GM21576 (cell line): ENCODE measurements at regions not wholly inside any gene's neighbourhood (a gene's known extent, or its start where the extent isn't known, plus 50 kb on each side); places are given as distances from the start of the nearest gene placed in this dataset.

Source experiments
- ATAC-seq: cut with Tn5 transposase; IDR thresholded peaks from one replicate; pipeline ENCODE4 v1.9.1; 2021; ENCODE audit warnings: mild to moderate bottlenecking, moderate library complexity; ENCODE audit not compliant: unreplicated experiment

DNA sequence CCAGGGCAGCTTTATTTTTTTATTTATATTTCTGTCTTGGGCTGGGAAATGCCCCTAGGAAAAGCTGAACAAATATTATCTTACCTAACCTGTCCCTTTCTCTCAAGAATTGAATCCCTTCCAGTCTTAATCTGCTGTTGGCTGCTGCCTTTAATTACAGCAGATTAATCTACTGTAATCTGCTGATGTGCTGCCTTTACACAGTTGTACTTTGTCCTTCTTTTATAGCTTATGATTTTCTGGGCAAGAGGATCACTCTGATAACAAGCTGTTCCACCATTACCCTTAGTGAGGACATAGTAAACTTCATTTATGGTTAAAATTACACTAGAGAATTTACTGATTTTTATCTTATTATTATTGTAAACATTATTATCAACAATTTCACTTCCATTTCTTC, 234.5 kb upstream of the MAN1A1 start:
- no peak for ATAC-seq

DNA sequence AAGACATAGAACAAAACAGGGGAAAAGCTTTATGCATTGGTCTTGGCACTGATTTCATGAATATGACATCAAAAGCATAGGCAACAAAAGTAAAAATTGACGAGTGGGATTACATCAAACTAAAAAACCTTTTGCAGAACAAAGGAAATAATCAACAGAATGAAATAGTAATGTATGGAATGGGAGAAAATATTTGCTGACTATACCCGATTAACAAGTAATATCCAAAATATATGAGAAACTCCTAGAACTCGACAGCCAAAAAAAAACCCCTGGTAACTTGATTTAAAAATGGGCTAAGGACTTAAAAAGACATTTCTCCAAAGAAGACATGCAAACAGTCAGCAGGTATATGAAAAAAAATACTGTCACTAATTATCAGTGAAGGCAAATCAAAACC, 231.7 kb upstream of the MAN1A1 start:
- ATAC-seq = no peak

DNA sequence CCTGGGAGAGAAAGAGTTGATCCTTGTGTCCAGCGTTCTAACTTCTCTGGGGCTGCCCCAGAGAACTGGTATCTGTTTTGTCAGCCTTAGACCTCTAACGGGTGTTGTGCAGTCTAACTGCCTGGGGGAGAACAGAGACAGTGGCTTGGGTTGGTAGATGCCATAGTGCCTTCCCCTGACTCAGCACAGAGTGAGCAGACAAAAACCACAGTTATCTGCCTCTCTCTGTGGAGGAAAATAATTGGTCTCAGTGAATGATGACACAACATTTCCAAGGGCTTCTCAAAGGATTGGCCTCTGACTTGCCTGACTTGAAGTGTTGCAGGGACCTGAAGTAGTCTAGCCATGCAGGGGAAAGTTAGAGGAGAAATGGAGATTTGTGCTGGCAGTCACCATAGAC, 226.2 kb upstream of the MAN1A1 start:
- no peak for ATAC-seq

DNA sequence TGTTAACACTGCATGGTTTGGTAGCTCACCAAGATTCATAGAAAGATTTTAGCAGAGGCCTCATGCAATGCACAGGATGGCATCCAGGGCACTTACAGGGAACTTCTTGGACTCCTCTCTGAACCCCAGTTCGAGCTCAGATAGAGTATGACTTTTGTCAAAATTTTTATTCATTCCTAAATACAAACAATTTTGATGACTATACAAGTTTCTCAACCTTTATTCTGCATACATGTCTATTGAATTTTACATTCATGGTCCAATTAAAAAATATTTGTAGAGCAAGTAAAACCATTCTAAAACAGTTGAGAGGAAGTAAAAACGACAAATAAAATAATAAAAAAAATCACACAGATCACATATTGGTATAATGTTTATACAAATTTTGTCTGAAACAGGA, 219.0 kb upstream of the MAN1A1 start:
- no peak for ATAC-seq

DNA sequence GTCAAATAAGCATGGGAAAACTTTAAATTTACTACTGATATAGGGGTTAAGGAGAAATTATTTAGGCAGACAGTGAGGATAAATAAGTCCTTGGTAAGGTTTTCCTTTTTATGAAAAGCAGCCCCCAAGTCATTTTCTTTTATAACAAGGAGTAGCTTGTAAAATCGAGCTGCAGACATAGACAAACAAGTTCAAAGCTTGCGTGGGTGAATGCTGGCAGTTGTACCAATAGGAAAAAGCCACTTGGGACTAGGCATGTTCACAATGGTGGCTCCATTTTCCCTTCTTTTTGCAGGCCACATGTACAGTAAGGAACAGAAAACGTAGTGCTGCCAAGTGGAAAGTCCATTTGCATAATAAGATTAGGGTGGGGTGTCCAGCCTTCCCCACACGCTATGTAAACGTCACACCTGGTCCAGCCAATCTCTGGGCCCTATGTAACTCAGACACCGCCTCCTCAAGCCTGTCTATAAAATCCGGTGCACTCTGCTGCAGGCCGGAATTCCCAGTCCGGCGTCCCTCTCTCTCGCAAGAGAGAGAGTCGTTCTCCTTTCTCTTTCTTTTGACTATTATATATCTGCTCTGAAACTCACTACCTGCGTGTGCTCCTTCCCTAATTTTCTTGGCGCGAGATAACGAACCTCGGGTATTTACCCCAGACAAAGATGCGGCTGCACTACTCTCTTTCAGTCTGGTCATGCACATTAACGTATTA, 217.1 kb upstream of the MAN1A1 start:
- ATAC-seq = no peak

DNA sequence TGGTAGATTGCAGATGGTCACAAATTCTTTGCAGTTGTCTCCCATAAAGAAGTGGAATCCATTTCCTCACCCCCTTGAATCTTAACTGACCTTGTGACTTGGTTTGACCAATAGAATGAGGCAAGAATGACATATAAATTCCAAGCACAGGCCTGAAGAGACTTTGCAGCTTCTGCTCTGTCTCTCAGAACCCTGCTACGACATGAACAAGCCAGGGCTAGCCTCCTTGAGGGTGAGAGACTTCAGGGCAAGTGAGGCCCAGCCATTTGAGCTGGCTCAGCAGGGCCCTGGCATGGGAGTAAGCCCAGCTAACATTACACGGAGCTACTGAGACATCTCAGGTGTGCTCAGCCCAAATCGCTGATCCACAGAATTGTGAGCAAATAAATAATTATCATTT, 216.3 kb upstream of the MAN1A1 start:
- ATAC-seq = no peak

DNA sequence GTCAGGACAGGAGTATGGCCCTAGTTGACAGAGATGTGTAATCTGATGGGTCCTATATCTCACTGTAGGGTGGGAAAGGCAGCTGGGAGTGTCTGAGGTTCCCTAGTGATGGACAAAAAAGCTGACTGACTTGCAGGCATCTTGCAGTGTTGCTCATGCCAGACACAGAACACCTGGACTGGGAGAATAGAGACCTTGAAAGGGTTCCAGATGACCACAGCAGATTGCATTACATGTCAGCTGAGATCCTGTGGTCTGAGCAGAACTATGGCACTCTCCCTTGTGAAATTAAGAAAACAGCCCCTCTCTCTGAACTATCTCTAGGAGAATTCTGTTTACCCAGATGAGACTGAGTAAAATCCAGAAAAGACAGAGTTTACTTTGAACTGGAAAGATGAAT, 212.6 kb upstream of the MAN1A1 start:
- no peak for ATAC-seq

DNA sequence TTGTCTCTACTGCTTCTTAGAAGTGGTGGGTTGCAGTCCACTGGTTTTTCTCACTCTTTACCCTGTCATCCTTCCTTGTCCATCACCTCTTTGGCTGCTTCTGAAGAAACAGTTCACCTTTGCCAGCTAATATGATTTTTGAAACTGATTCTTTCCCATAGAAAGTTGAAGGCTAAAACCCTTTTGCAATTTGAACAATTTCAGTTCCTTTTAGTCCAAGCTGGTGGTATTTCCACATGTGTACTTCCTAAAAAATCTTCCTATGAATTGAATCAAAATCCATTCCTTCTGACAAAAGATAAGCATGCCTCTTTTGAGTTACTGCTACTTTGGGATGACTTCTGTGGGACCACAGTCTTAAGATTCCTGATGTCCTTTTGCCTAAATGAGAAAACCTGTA, 210.0 kb upstream of the MAN1A1 start:
- ATAC-seq = no peak

DNA sequence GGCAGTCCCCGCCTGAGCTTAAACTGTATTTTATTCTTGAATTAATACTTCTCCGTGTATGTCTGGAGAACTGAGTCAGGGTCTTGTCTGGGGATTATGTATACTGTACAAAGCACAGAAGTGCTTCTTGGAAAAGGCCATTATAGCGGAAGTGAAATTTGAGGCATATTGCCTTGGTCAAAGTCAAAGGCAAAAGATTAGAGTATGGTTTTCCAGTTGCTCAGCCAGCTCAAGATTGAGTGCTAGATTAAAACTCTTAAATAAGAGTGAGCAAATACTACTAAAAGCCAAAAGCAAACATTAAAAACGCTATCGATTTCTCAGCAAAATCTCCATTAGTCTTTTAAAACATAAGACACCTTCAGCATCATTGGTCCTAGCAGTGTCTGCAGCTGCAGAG, 207.7 kb upstream of the MAN1A1 start:
- ATAC-seq = no peak

DNA sequence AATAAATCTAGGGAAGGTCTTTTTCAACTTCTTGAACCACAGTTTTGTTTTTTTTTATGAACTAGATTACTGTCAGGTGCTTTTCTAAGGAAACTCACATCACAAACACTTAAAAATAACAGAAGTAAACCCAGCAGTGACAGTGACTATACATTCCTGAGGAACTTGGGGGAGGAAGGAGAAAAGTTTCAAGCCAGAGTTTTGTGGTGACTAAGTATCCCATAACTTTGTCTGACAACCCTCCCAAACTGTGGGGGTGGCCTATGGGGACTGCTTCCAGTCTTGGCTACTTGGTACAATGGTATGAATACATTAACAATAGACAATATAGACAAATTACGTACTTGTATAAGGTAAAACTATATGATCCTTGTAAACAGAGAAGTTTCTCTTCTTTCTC, 202.5 kb upstream of the MAN1A1 start:
- no peak for ATAC-seq

DNA sequence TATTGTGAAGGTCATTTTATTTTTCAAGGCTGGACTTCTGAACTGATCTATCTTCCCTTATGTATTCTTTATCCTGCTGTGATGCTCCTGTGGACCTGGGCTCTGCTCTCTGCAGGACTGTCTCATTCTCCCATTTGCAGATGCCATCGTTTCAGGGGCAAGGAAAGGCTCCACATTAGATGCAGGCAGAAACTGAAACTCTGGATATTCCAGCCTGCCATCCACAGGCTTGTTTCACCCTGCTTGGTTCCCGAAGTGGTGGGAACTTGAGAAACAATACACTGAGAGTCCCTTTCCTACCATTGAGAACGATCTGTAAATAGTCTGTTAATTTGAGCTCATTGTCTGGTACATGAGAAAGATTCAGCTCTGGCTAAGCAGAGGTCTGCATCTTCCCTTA, 197.5 kb upstream of the MAN1A1 start:
- no peak for ATAC-seq

DNA sequence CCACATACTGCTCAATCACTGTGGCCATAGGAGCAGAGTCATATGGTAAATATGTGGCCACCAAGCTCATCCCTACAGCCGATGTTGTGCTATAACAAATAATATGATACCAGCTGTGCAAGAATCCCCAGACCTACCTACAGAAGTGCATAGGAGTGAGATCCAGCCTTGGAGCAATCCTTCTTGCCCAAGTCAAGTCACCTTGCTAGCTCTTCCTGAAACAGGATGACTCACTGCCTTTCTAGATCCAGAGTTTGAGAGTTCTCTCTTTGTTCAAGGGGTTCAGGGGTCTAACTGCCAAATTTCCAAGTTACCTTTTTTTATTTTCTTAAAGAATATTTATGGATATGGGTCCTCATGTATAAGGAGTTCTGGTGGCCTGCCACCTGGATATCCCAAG, 195.7 kb upstream of the MAN1A1 start:
- ATAC-seq = no peak

DNA sequence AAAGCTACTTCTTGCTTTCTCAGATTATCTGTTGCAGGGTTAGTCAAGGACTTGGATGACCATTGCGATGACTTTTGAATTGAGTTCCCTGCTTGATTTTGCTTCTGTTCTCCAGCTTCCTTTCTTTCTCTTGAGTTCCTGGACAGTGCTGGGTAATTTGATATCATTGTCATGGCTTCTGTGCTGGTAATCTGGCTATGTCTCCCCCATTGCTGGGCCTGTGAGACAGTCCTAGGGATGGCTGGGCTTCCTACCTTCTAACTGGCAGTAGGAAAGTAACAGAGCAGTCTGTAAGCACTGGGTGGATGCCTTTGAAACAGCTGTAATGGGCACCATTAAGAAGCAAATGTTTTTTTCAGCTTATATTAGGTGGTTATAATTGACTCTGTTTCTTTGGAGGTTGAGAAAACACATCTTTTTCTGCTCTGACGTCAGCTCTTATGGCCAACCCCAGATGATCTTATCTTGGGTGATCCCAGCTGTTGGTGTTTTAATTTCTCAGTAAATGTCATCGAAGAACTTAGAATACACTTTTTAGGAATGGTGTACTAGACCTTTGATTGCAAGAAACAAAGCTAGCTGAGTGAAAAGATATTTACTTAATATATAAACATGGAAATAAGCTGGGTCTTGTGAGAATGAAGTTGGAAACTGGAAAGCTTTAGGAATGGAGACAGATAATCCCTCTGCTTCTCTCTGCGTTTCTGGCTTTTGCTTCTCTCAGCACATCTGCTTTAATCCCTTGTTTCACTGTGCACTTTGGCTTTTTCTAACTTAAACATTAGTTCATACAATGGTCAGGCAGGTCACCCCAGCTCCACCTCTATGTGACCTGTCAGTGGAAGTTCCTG, 195.0 kb upstream of the MAN1A1 start:
- no peak for ATAC-seq

DNA sequence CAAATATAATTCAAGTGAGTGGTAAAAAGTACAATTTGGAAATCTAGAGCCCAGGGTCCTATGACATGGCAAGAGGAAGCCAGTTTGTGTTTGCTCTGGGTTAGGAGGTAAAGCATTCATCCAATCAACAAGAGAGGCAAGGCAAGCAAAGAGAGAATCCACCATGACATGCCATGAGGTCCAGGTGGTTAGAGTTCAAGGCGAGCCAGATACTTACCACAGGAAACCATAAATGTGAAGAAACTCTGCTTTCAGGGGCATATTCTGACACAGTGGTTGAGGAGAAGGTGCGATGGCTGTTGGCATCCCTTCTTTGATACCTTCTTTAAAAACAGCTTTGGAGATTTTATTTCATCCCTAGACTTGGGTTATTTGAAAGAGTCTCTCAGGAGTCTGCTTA, 193.8 kb upstream of the MAN1A1 start:
- no peak for ATAC-seq

DNA sequence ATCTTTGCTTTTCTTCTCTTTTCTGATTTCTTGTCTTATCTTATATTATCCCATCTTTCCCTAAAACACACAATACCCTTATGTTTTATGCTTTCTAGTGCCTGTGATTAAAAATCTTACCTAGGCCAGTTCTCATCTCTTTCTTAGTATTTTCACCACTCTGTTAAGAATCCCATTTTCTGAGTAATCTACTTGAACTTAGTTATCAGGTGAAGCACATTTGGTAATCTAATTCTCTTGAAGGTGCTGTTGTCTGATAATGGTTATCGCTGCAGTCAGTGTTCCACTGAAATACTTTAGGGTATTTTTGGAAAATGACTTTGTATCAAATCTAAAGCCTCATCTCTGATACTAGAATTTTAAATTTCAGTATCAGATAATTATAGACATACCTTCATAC, 192.5 kb upstream of the MAN1A1 start:
- ATAC-seq = no peak

DNA sequence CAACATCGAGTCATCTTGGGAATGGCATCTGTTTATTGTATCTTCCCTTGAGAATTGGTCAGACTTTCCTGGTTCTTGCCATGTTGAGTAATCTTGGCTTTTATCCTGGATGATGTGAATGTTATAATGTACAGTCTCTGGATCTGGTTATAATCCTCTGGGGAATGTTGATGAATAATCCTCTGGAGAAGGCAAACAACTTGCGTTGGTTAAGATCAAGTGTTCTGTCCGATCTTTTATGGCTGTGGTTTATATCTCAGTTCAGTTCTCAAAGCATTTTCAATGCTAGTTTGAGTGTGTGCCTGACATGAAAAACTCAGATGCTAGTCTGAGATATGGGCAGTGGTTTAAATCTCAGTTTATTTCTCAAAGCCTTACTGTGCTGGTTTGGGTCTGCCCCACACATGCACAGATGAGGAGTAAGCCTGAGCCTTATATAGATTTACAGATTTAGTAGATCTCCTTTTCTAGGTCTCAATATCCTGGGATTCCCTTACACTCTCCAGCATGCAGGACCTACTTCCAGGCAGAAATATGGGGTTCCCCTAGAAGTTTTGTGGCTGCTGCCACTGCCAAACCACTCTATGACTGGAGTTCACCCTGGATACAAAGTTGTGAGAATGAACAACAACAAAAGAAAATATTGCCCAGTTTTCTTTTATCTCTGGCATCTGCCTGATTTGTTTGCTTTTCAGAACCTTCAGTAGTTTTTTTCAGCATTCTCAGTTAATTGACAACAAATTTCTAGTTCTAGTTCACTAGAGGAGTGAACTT, 191.8 kb upstream of the MAN1A1 start:
- ATAC-seq = no peak

DNA sequence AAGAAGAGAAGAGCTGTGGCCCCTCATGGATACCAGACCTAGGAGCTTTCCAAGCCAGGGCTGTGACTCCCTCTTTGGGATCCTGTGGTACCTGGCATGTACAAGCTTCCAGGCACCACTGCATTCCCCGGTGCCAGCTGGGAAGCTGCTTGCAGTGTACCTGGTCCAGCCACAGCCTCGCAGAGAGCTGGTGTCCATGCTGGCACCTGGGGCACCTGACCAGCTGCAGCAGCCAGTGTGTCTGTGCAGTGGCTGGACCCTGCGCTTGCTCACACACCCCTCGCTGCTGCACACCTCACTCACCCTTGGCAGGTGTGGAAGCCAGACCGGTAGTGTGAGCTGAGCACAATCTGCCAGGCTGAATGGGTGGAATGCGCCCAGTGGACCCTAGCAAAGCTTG, 190.9 kb upstream of the MAN1A1 start:
- ATAC-seq = no peak

DNA sequence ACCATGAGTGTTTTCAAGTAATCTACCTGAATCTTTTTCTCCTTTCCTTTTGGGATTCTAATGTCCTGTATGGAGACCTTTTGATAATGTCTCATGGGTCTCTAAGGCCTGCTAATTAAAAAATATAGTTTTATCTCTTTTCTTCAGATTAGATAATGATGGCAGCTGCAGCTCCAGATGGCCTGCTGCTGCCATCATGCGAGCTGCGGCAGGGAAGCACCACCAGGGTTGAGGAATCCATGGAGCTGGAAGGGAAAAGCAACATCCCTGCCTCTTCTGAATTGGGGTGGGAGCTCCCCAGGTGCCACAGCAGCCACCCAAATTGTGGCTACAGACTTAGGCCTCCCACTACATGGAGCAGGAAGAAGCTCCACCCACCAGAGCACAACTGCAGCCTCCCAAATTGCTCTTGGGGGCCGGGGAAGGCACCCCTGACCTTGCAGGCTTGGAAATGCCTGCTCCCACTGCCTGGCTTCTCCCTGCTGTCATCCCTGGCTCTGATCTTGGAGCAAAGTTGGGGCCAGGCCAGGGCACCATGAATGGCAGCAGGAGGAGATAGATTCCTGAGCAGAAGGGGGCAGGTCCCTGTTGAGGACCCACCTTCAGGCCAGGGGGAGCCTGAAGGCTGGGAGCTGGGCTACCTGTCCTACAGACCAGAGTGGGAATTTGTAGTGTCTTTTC, 189.6 kb upstream of the MAN1A1 start:
- ATAC-seq = no peak

DNA sequence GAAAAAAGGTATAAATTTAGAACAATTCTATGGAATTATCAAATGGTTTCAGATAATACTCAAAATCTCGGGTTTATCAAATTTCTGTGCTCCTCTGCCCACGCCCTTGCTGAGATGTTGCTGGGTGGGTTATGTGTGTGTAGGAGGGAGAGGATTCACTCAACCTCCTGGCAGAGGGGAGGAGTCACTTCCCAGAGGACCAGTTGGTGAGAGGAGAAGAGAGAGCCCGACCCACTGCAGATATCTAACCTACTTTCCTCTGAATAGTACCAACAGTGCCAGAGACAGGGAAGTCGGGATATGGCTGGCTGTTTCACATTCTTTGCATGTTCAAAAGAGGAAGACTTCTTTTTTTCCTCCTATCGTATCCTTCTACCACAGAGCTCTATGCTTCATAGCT, 187.1 kb upstream of the MAN1A1 start:
- ATAC-seq = no peak

DNA sequence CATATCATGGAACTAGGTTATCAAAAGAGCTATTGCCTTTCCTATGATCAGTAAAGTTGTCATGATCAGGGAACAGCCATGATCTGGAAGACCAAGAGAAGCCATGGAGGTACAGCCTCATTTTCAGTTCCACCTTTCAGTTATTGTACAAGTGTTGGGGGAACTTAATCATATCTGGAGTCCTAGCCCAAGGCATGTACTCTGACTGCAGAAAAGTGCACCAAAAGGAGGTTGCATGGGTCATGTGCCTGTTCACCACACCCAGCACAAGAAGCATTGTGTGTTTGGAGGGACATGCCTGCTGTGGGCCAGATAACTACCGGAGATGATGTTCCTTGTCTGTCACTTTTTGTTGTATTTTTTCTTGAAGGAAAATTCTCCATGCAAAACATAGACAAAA, 185.8 kb upstream of the MAN1A1 start:
- peak; percentile 70 for ATAC-seq

DNA sequence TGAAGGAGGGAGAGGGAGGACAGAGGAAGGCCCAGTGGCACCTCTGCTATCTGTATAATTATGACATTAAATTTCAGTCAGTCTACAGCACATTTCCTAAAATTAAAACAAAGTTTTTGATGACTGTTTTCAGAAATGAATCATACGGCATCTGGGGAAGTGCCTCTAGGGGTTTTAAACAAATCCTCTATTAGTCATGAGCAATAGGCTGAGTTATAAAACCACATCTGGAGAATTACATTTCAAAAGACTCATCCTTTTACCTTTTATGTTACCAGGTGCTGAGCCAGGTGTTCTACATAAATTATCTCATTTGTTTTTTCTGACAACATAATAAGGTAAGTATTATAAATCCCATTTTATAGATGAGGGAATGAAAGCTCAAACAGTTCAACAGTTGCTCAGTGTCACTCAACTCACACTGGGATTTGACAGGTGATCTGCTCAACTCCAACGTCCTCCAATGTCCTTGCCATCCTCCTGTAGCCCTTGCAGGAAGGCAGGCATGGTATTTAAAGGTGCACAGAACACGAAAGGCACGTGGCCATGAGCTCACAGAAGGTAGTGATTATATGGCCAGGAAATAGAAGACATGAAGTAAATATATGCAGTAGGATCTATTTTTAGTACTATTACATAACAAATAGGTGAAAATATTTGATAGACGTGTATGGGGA, 184.2 kb upstream of the MAN1A1 start:
- peak; percentile 63 for ATAC-seq
